GM21576 (cell line): ENCODE measurements at regions not wholly inside any gene's neighbourhood (a gene's known extent, or its start where the extent isn't known, plus 50 kb on each side); places are given as distances from the start of the nearest gene placed in this dataset.
"Not testable (repeated sequence)": the region's sequence is repeated elsewhere in the genome, so short reads cannot be mapped to it uniquely, and the experiment has no call there.

Source experiments
- ATAC-seq: cut with Tn5 transposase; IDR thresholded peaks from one replicate; pipeline ENCODE4 v1.9.1; 2021; ENCODE audit warnings: mild to moderate bottlenecking, moderate library complexity; ENCODE audit not compliant: unreplicated experiment

GRCh38 chr7:114182837-114183236 is 231.8 kb upstream of the FOXP2 start:
- no peak for ATAC-seq

- no peak for ATAC-seq
Measured at GRCh38 chr7:114181280-114181679, 233.3 kb upstream of the FOXP2 start.

GRCh38 chr7:114180556-114181266 is 233.9 kb upstream of the FOXP2 start:
- ATAC-seq: no peak

GRCh38 chr7:114175125-114175524 is 239.5 kb upstream of the FOXP2 start:
- no peak for ATAC-seq

- ATAC-seq: no peak
Measured at GRCh38 chr7:114173170-114173890, 241.3 kb upstream of the FOXP2 start.

GRCh38 chr7:114169389-114169788 is 245.2 kb upstream of the FOXP2 start:
- ATAC-seq: not testable (repeated sequence)

- ATAC-seq: no peak
Measured at GRCh38 chr7:114160925-114161324, 242.1 kb upstream of the PPP1R3A start.

GRCh38 chr7:114158854-114159253 is 240.0 kb upstream of the PPP1R3A start:
- no peak for ATAC-seq

- no peak for ATAC-seq
Measured at GRCh38 chr7:114158275-114158674, 239.5 kb upstream of the PPP1R3A start.

GRCh38 chr7:114156178-114156577 is 237.4 kb upstream of the PPP1R3A start:
- no peak for ATAC-seq

GRCh38 chr7:114155116-114156110 is 236.6 kb upstream of the PPP1R3A start:
- no peak for ATAC-seq

GRCh38 chr7:114153700-114154099 is 234.9 kb upstream of the PPP1R3A start:
- ATAC-seq: no peak

GRCh38 chr7:114152314-114152938 is 233.6 kb upstream of the PPP1R3A start:
- no peak for ATAC-seq

- no peak for ATAC-seq
Measured at GRCh38 chr7:114151777-114152176, 233.0 kb upstream of the PPP1R3A start.

GRCh38 chr7:114150689-114151088 is 231.9 kb upstream of the PPP1R3A start:
- no peak for ATAC-seq

GRCh38 chr7:114148779-114149178 is 230.0 kb upstream of the PPP1R3A start:
- ATAC-seq: no peak

- ATAC-seq: no peak
Measured at GRCh38 chr7:114141415-114141814, 222.6 kb upstream of the PPP1R3A start.

- ATAC-seq: no peak
Measured at GRCh38 chr7:114140561-114140960, 221.8 kb upstream of the PPP1R3A start.

GRCh38 chr7:114139690-114140089 is 220.9 kb upstream of the PPP1R3A start:
- not testable (repeated sequence) for ATAC-seq

GRCh38 chr7:114138587-114138986 is 219.8 kb upstream of the PPP1R3A start:
- ATAC-seq: no peak

GRCh38 chr7:114133717-114134116 is 214.9 kb upstream of the PPP1R3A start:
- no peak for ATAC-seq
